Amygdala (tissue), 56 donors: ENCODE measurements at regions not wholly inside any gene's neighbourhood (a gene's known extent, or its start where the extent isn't known, plus 50 kb on each side); places are given as distances from the start of the nearest gene placed in this dataset.

Source experiments
- DNase-seq, 56 donors: peaks; one replicate each; lab custom pipeline; 2025; lab: John Stamatoyannopoulos, UW

GRCh38 chr12:90024262-90024661, 315.6 kb upstream of the ATP2B1 start:
- DNase-seq: no peak

DNA sequence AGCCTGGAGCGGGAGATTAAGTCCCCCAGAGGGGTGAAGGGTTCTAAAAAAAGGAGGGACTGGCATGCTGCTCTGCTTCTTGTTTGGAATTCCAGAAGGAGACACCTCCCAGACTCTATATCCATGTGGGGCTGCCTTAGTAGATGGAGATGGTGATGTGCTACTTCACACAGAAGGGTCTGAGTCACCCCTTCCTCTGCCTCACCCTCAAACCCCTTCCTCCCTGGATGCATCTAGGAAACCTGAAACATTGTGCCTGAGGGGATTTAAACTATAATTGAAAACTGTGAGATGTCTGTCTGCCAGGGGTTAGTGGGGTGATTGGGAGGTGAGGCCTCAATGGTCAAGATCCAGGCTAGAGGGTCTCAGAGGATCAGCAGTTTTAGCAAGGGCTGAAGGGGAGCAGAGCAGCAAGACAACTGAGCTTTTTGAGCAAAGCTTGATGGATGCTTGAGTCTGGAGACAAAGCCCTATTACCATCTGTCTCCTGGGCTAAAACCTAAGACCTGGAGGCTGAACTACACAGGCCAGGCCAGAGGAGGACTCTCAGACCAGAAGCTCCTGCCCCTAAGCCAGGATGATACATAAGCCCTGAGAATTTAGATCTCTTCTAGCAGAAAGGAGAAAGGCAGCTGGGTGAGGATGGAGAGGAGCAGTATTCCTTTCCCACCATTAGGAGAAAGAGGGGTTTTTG, 314.7 kb upstream of the ATP2B1 start:
- DNase-seq: no peak

GRCh38 chr12:90021795-90022440, 313.3 kb upstream of the ATP2B1 start:
- DNase-seq: no peak

- no peak for DNase-seq
These were observed 312.2 kb upstream of the ATP2B1 start for GRCh38 chr12:90020881-90021280.

GRCh38 chr12:90020436-90020835, 311.8 kb upstream of the ATP2B1 start:
- DNase-seq: no peak

DNA sequence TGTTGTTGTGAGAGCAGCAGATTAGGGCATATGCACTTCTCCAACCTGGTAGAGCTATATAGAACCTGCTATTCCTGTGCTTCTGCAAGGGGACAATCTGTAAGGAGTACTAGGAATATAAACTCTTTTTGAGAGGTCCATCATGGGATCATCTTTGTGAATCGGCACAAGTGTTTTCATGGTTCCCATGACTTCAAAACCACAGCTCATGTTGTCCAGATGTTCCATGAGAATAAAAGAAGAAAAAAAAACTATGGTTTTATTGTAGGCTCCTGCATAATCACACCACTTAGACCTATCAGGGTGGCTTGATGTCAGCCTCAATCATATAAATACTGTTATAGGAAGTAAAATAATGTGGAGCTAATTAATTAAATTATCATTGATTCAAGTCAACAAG, 311.4 kb upstream of the ATP2B1 start:
- DNase-seq: no peak

- DNase-seq: no peak
These were observed 308.7 kb upstream of the ATP2B1 start for GRCh38 chr12:90017316-90017715.

DNA sequence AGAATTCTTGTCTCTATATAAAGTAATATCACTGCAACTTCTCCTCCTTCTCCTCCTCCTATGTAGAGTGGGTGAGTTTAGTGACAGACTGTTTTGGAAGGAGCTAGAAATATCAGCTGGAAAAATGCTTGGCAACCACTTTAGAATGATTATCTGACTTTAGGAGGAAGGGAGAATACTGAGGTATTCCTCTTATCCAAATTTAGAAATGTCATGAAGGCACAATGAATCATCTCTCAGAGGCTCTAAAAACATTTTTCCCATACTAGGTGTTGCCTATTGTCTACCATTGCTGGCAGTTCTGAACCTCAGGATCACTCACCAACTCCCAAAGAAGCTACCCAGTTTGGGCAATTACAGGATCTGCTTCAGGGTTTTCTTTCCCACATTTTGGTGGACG, 306.6 kb upstream of the ATP2B1 start:
- DNase-seq: no peak

- DNase-seq: no peak
These were observed 304.8 kb upstream of the ATP2B1 start for GRCh38 chr12:90013409-90013808.

DNA sequence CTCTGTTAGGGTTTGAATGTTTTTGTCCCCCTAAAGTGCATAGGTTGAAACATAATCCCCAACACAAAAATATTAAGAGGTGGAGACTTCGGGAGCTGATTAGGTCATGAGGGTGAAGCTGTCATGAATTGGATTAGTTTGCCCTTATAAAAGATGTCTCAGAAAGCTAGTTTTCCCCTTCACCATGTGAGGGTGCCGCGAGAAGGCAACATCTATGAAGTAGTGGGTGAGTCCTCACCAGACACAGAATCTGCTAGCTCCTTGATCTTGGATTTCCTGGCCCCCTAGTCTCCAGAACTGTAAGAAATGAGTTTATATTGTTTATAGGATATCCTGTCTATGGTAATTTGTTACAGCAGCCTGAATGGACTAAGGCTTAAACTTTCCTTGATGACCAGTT, 301.5 kb upstream of the ATP2B1 start:
- DNase-seq: no peak

DNA sequence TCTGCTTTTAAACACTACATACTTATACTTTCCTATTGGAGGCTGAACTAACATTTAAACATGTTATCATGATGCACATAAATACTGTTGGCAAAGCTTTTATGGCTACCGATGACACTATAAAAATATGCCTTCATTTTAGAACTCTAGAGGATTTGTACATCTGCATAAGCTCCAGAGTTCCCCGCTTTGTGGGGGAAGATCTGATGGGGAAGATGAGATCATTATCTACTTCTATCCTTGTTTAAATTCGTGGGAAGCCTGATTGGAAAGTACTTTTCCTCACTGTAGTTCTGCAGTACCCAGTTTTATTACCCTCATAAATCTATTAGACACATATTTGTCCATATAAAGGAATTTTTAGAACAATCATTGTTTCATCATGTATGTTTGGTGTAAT, 299.6 kb upstream of the ATP2B1 start:
- no peak for DNase-seq

GRCh38 chr12:90004319-90005074, 295.9 kb upstream of the ATP2B1 start:
- DNase-seq: no peak

DNA sequence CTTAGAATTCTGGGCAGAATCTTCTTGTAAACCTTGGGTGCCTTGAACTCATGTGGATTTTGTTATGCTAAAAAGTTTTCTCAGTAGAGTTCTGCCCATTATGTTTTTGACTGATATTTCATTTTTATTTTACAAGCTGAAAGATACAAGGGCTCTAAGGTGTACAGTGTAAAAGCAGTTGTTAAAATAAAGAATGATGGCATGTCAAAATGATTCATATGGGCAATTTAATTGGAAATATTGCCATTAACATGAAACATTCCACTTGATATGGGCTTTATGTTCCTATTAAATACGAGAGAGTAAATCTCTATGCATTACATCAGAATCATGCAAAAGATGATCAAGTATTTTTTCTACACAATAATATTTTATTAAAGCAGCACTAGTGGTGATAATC, 295.1 kb upstream of the ATP2B1 start:
- no peak for DNase-seq

- no peak for DNase-seq
These were observed 292.1 kb upstream of the ATP2B1 start for GRCh38 chr12:90000721-90001120.

GRCh38 chr12:89999699-90000505, 291.3 kb upstream of the ATP2B1 start:
- DNase-seq: no peak

DNA sequence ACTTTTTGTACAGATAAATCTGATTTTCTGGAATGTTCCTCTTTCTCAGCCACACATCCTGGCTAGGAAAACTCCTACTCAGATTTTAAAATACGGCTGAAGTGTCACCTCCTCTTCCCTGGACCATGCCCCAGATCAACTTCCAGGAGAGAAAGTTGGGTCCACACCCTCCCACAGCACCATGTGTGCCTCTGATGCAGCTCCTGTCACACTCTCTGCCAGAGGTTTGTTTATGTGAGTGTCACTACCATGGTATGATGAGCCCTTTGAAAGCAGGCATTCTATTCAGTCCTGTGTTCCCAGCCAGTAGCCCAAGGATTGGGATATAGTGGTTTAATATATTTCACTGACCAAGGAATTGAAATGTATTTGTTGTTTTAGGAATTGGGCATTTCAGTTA, 287.2 kb upstream of the ATP2B1 start:
- no peak for DNase-seq

DNA sequence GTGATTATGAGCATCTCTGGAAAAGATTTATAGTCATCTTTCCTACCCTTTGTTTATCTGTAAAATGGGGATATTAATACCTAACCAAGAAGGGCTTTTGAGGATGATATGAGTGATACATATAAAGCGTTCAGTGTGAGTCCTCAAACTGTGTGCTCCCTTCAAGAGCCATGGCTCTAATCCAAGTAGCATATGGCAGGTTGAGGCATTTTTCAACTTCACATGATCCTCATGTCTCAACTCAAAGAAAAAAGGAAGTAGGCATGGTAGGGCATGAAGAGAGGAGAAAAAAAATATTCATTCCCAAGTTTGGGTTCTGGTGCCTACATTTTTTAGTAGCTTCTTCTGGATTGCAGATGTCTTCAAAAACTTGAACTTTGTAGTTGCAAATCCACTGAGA, 286.3 kb upstream of the ATP2B1 start:
- DNase-seq: no peak

DNA sequence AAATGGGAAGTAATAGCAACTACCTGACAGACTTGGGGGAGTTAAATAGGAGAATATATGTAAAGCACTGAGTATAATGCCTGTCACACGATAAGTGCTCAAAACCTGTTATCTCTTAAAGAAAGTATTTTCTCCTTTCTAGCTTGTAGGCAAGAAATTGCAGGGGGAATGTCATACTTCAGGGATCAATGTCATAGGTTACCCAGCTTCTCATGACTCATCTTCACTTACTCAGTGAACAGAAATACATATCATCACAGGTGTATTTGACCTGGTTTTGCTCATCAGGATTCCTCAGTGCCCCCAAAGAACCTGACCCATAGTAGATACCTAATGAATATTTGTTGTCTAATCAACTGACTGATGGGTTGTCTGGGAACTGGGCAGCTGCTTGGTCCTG, 285.0 kb upstream of the ATP2B1 start:
- no peak for DNase-seq

GRCh38 chr12:89992668-89993451, 284.2 kb upstream of the ATP2B1 start:
- DNase-seq: no peak
